Endothelial cell of umbilical vein (primary cell): ENCODE measurements at regions not wholly inside any gene's neighbourhood (a gene's known extent, or its start where the extent isn't known, plus 50 kb on each side); places are given as distances from the start of the nearest gene placed in this dataset.

Experiments
- BruUV-seq: library from RNA; stranded (reverse); fragments of 400-500 nt; replicated peaks from 2 replicates; lab custom pipeline; 2021; lab: Mats Ljungman, UMichigan
- CTCF ChIA-PET: fragments of 300-600, 350-600 bp; sonication (Branson Sonifier 250); formaldehyde crosslinking; loops from one replicate; lab custom pipeline; 2021; ENCODE audit warnings: antibody characterized with exemption, inconsistent platforms; lab: Charles Lee
- POLR2A ChIA-PET: fragments of 300-600, 350-600 bp; sonication (Branson Sonifier 250); formaldehyde crosslinking; loops from one replicate; lab custom pipeline; 2021; ENCODE audit warnings: antibody characterized with exemption, inconsistent platforms; lab: Charles Lee
- DNase-seq: peaks from one replicate; pipeline ENCODE4 v3.0.0-alpha.2; 2011; ENCODE audit warnings: low read depth, low spot score
- FAIRE-seq: peaks from 2 replicates; lab custom pipeline; 2011; peaks lifted over from hg19 to GRCh38; lab: Jason Lieb, UNC
- H2AFZ ChIP-seq: 2 replicates; pipeline ENCODE4 v1.6.0; 2012; ENCODE audit warnings: low read depth, low read length, control low read depth, inconsistent platforms
- H3K27ac ChIP-seq: 2 replicates; pipeline ENCODE4 v1.5.1; 2011; ENCODE audit warnings: low read depth, mild to moderate bottlenecking, control low read depth, low read length, moderate library complexity; ENCODE audit not compliant: insufficient read depth
- H3K27me3 ChIP-seq, 2 experiments: 2 replicates each; pipeline versions ENCODE4 v1.6.0 to v1.6.1; 2011; ENCODE audit warnings: low read length in 2 of 2, mixed read lengths in 1 of 2; ENCODE audit not compliant: control insufficient read depth in 2 of 2, insufficient read depth in 2 of 2
- H3K36me3 ChIP-seq, 2 experiments: 2 replicates in 1 of 2; 3 replicates in 1 of 2; pipeline ENCODE4 v1.5.1; 2011; ENCODE audit warnings: low read length in 2 of 2, mild to moderate bottlenecking in 1 of 2, moderate library complexity in 1 of 2; ENCODE audit not compliant: control insufficient read depth in 2 of 2, insufficient read depth in 2 of 2; ENCODE audit errors: extremely low read depth in 1 of 2
- H3K4me1 ChIP-seq: 3 replicates; pipeline ENCODE4 v1.5.1; 2011; ENCODE audit warnings: mild to moderate bottlenecking, low read length; ENCODE audit not compliant: control insufficient read depth, insufficient read depth; ENCODE audit errors: extremely low read depth
- H3K4me2 ChIP-seq: 2 replicates; pipeline ENCODE4 v1.6.1; 2011; ENCODE audit warnings: low read length, control low read depth, mixed read lengths; ENCODE audit not compliant: insufficient read depth
- H3K4me3 ChIP-seq, 3 experiments: fragments of 200-600 bp in 1 of 3; sonication (generic), shearing (Covaris generic) in 1 of 3; replicated peaks in 1 of 3; 2 replicates each; pipeline ENCODE4 v1.5.1; 2011 to 2016; ENCODE audit warnings: control low read depth in 3 of 3, low read length in 3 of 3, mild to moderate bottlenecking in 2 of 3, inconsistent platforms in 1 of 3, low read depth in 1 of 3, moderate library complexity in 1 of 3; ENCODE audit not compliant: insufficient read depth in 1 of 3
- H3K79me2 ChIP-seq: 2 replicates; pipeline ENCODE4 v1.6.0; 2012; ENCODE audit warnings: low read length, inconsistent platforms; ENCODE audit not compliant: control insufficient read depth, insufficient read depth
- H3K9ac ChIP-seq: replicated peaks from 2 replicates; pipeline ENCODE3; 2011; ENCODE audit warnings: low read length, control low read depth; ENCODE audit not compliant: insufficient read depth; ENCODE audit errors: extremely low read depth
- H3K9me1 ChIP-seq: replicated peaks from 3 replicates; pipeline ENCODE4 v1.6.0; 2011; ENCODE audit warnings: mild to moderate bottlenecking, low read length; ENCODE audit not compliant: control insufficient read depth, insufficient read depth; ENCODE audit errors: extremely low read depth
- H3K9me3 ChIP-seq: replicated peaks from 2 replicates; pipeline ENCODE4 v1.5.1; 2012; ENCODE audit warnings: low read length, inconsistent platforms; ENCODE audit not compliant: control insufficient read depth, insufficient read depth
- H4K20me1 ChIP-seq: replicated peaks from 2 replicates; pipeline ENCODE3; 2011; ENCODE audit warnings: mild to moderate bottlenecking, low read length; ENCODE audit not compliant: control insufficient read depth, insufficient read depth; ENCODE audit errors: extremely low read depth
- CTCF ChIP-seq, 2 donors: IDR thresholded peaks; 1 replicate in 1 of 2; 2 replicates in 1 of 2; pipeline ENCODE4 v1.5.1; 2011; ENCODE audit warnings: low read length in 2 of 2, mild to moderate bottlenecking in 2 of 2, moderate library complexity in 2 of 2, control low read depth in 1 of 2, inconsistent platforms in 1 of 2, low read depth in 1 of 2; ENCODE audit not compliant: insufficient read depth in 1 of 2; ENCODE audit errors: extremely low read depth in 1 of 2
- EZH2 ChIP-seq: IDR thresholded peaks from 2 replicates; pipeline ENCODE4 v1.6.1; 2012; ENCODE audit warnings: borderline replicate concordance, low read depth, mild to moderate bottlenecking, moderate library complexity, low read length, inconsistent platforms; ENCODE audit not compliant: severe bottlenecking
- FOS ChIP-seq: IDR thresholded peaks from 2 replicates; pipeline ENCODE4 v1.6.1; 2011; ENCODE audit warnings: mild to moderate bottlenecking, low read length, moderate library complexity, borderline replicate concordance; ENCODE audit not compliant: insufficient read depth
- GATA2 ChIP-seq: IDR thresholded peaks from 2 replicates; pipeline ENCODE4 v1.7.0; 2011; ENCODE audit warnings: low read depth, mild to moderate bottlenecking, moderate library complexity, mixed read lengths, low read length; ENCODE audit not compliant: insufficient read length, insufficient read depth
- JUN ChIP-seq: IDR thresholded peaks from 2 replicates; pipeline ENCODE4 v1.6.1; 2011; ENCODE audit warnings: borderline replicate concordance, low read depth; ENCODE audit not compliant: insufficient read length, insufficient read depth
- MYC ChIP-seq: IDR thresholded peaks from one replicate; pipeline ENCODE4 v1.6.1; 2011; ENCODE audit warnings: mild to moderate bottlenecking, low read depth, low read length
- POLR2A ChIP-seq: IDR thresholded peaks from 2 replicates; pipeline ENCODE4 v1.6.1; 2012; ENCODE audit warnings: low read depth, mild to moderate bottlenecking, control low read depth, low read length
- POLR2AphosphoS5 ChIP-seq: IDR thresholded peaks from 2 replicates; pipeline ENCODE4 v1.6.1; 2012; ENCODE audit warnings: low read depth, mild to moderate bottlenecking, control low read depth, low read length, moderate library complexity; ENCODE audit not compliant: insufficient read depth
- dilution Hi-C: fragments of 300-500 bp; cut with MboI; formaldehyde crosslinking; loops from one replicate; pipeline ENCODE4 v1.15.0; 2019; ENCODE audit warnings: low sequenced_read_pairs; ENCODE audit not compliant: extremely low pct_ligation_motif_present
- intact Hi-C: fragments of 100-400 bp; cut with micrococcal nuclease; formaldehyde crosslinking; loops from one replicate; pipeline ENCODE4 v1.10.0; 2022
- TF ChIP-seq, protein P1 (sequence below): IDR thresholded peaks from 2 replicates; pipeline ENCODE4 v1.6.1; 2011; ENCODE audit not compliant: insufficient read depth, insufficient read length

DNA sequence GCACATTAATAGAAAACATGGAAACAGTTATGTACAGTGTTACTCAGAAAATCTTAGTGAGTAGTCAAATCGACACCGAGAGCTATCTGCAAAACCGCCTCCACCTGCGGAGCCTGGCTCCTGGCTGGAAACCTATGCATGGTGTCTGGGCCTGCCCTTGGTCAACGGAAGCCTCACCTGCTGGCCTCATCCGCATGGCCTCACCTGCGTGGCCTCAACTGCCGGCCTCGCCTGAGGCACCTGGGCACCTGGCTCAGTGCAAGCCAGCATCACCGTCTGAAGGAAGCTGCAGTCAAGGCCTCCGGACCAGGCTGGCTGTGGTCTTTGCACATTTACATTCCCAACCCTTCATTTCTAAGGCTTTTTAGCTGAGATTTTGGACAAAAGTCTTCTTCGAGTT is 352.1 kb downstream of the POM121L12 start:
- BruUV-seq: no TSS peak
- Histone ChIP-seq H3K9me1 (no peaks in the 10 kb centered on the region), H3K9me3 (no peaks in the 10 kb centered on the region), H3K27ac (no peak overlapping the region), H3K27me3 (no peaks in the 10 kb centered on the region), H3K4me3 (no peak overlapping the region), H3K4me2 (no peak overlapping the region), H2AFZ (no peak overlapping the region), H3K36me3 (no peaks in the 10 kb centered on the region), H3K79me2 (no peaks in the 10 kb centered on the region), H3K4me1 (no peaks in the 10 kb centered on the region), H3K9ac (no peak overlapping the region), H4K20me1 (no peaks in the 10 kb centered on the region)
- DNase-seq (no peak), FAIRE-seq (no peak)
- dilution Hi-C loops: no loop called here
- POLR2A ChIA-PET: no interaction called here
- CTCF ChIA-PET: no interaction called here
- intact Hi-C loops: no loop called here
- no peak for TF ChIP-seq POLR2AphosphoS5
- TF ChIP-seq, protein P1, sequence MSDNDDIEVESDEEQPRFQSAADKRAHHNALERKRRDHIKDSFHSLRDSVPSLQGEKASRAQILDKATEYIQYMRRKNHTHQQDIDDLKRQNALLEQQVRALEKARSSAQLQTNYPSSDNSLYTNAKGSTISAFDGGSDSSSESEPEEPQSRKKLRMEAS: no peak
- no peak for TF ChIP-seq JUN
- TF ChIP-seq GATA2: no peak
- no peak for TF ChIP-seq EZH2
- no peak for TF ChIP-seq CTCF (IDR thresholded peaks at IDR 0.05; ENCODE audit: extremely low read depth in 1 of 2, insufficient read depth in 1 of 2, low read depth in 1 of 2, low read length in 2 of 2)
- TF ChIP-seq FOS: no peak
- TF ChIP-seq MYC: no peak
- TF ChIP-seq POLR2A: no peak
